Ishikawa (cell line): ENCODE measurements at regions not wholly inside any gene's neighbourhood (a gene's known extent, or its start where the extent isn't known, plus 50 kb on each side); places are given as distances from the start of the nearest gene placed in this dataset.

Experiments
- CREB1 ChIP-seq: IDR thresholded peaks from 2 replicates; pipeline ENCODE4 v1.6.1; 2012; ENCODE audit warnings: low read depth
- EGR1 ChIP-seq: IDR thresholded peaks from 2 replicates; pipeline ENCODE4 v1.6.1; 2012
- EP300 ChIP-seq: IDR thresholded peaks from 2 replicates; pipeline ENCODE4 v1.6.1; 2012; ENCODE audit warnings: borderline replicate concordance
- FOXM1 ChIP-seq: IDR thresholded peaks from 2 replicates; pipeline ENCODE4 v1.6.1; 2012; ENCODE audit warnings: low read depth, borderline replicate concordance
- MAX ChIP-seq: IDR thresholded peaks from 2 replicates; pipeline ENCODE4 v1.6.1; 2012
- RAD21 ChIP-seq: IDR thresholded peaks from 2 replicates; pipeline ENCODE4 v1.6.1; 2012; ENCODE audit warnings: low read depth
- REST ChIP-seq: IDR thresholded peaks from 2 replicates; pipeline ENCODE4 v1.6.1; 2012; ENCODE audit warnings: low read depth, mild to moderate bottlenecking
- TAF1 ChIP-seq: IDR thresholded peaks from 2 replicates; pipeline ENCODE4 v1.6.1; 2012; ENCODE audit warnings: low read depth, mild to moderate bottlenecking
- TEAD4 ChIP-seq: IDR thresholded peaks from 2 replicates; pipeline ENCODE4 v1.6.1; 2012
- YY1 ChIP-seq: IDR thresholded peaks from 2 replicates; pipeline ENCODE4 v1.6.1; 2012; ENCODE audit warnings: low read depth
- ZBTB7A ChIP-seq: IDR thresholded peaks from 2 replicates; pipeline ENCODE4 v1.6.1; 2012; ENCODE audit warnings: low read depth
- TF ChIP-seq, protein P1 (sequence below): IDR thresholded peaks from 2 replicates; pipeline ENCODE4 v1.6.1; 2012

DNA sequence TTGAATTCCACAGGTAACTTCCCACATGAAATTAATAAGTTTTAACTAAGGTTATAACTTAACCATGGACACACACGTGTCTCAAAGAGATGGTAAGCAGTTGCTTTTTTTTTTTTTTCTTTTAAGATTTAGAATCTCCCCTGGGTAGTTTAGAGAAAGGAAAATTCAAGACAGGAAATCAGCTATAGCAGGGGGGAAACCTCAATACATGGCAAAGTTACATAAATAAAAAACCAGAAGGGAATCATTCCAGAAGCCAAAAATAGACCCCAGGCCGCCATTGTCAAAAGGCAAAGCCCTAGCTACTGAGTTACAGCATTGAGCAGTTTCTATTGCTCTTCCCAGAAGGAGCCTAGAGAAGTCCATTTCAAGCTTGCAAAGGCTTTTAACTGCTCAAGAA, 91.5 kb upstream of the ZNF236 start:
- TF ChIP-seq, protein P1, sequence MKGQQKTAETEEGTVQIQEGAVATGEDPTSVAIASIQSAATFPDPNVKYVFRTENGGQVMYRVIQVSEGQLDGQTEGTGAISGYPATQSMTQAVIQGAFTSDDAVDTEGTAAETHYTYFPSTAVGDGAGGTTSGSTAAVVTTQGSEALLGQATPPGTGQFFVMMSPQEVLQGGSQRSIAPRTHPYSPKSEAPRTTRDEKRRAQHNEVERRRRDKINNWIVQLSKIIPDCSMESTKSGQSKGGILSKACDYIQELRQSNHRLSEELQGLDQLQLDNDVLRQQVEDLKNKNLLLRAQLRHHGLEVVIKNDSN: no peak
- TF ChIP-seq CREB1: no peak
- no peak for TF ChIP-seq FOXM1
- TF ChIP-seq REST: no peak
- TF ChIP-seq TAF1: no peak
- no peak for TF ChIP-seq MAX
- TF ChIP-seq EGR1: no peak
- no peak for TF ChIP-seq TEAD4
- TF ChIP-seq EP300: no peak
- TF ChIP-seq RAD21: no peak
- no peak for TF ChIP-seq ZBTB7A
- TF ChIP-seq YY1: no peak
